SK-N-MC (cell line): ENCODE measurements at regions not wholly inside any gene's neighbourhood (a gene's known extent, or its start where the extent isn't known, plus 50 kb on each side); places are given as distances from the start of the nearest gene placed in this dataset.

Experiments used
- EZH2 ChIP-seq: fragments of 200-600 bp; sonication (generic); IDR thresholded peaks from one replicate; pipeline ENCODE4 v1.6.1; 2017; ENCODE audit warnings: antibody characterized with exemption
- FOXP2 ChIP-seq: optimal IDR thresholded peaks from 2 replicates; pipeline ENCODE3; 2011; ENCODE audit warnings: mild to moderate bottlenecking, moderate library complexity; ENCODE audit not compliant: insufficient read depth; ENCODE audit errors: extremely low read length, control extremely low read depth
- POLR2AphosphoS5 ChIP-seq: IDR thresholded peaks from 2 replicates; pipeline ENCODE4 v1.6.1; 2012; ENCODE audit warnings: mild to moderate bottlenecking, low read depth, low read length, borderline replicate concordance

DNA sequence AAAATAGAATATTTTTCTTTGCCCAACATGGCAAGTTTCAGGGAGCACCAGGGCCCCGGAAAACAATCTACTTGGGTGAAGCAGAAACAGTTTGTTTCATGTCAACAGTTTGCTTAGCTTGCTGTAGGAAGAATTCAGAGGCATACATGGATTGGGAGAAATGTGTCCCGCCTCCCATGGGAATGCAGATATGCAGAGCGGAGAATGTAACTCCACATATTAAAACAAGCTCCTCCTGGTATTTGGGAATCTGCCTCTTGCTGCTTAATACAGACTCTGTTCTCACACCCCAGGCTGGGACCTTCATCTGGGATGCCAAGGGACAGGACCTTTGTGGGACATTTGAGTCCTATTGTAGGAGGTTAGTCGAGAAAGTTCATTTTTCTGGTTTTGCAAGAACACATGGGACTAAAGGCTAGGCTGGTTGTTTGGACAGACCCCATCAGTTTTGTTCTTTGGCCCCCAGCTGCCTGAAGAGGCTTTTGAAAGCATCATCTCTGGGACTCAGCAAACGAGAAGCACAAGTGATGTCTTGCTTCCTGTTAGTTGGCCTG, 220.5 kb upstream of the ADRA1B start:
- no peak for TF ChIP-seq EZH2
- no peak for TF ChIP-seq POLR2AphosphoS5
- no peak for TF ChIP-seq FOXP2
